Uterus (tissue), 2 donors: ENCODE measurements at regions not wholly inside any gene's neighbourhood (a gene's known extent, or its start where the extent isn't known, plus 50 kb on each side); places are given as distances from the start of the nearest gene placed in this dataset.

Source experiments
- POLR2A ChIP-seq, 2 donors: fragments of 450-650 bp; IDR thresholded peaks; one replicate each; pipeline ENCODE4 v1.6.1; 2016; ENCODE audit warnings: antibody characterized with exemption in 2 of 2, mild to moderate bottlenecking in 1 of 2, moderate library complexity in 1 of 2
- TF ChIP-seq, protein P1 (sequence below), 4 experiments: fragments of 200-600 bp in 2 of 4; fragments of 450-650 bp in 2 of 4; sonication (generic) in 2 of 4; IDR thresholded peaks; one replicate each; pipeline ENCODE4 v1.5.1; 2016 to 2019; ENCODE audit warnings: antibody characterized with exemption in 4 of 4, mild to moderate bottlenecking in 2 of 4, moderate library complexity in 1 of 4

DNA sequence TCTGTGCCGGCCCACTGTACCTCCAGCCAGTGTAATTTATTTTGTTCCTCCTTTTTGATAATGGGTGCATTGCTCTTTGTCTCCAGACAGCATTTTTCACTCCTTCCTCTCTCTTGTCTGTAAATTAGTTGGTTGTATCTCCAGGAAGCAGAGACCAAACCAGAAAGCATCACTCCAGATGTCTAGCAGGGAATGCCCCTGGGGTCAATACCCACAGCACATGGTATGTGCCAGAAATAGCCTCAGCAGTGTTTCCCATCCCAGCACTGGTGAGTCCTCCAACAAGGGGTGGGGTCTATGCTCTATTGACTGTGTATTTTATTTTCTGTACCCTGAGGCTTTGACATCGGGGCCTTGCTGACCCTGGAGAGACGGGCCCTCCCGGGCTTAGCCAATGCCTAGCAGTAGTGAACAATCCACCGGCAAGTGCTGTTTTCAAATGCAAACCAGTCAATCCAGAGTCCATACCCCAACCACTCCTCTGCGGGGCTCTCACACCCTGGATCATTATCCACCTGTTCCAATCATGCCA lies 50.2 kb upstream of the FZD10 start:
- TF ChIP-seq, protein P1, sequence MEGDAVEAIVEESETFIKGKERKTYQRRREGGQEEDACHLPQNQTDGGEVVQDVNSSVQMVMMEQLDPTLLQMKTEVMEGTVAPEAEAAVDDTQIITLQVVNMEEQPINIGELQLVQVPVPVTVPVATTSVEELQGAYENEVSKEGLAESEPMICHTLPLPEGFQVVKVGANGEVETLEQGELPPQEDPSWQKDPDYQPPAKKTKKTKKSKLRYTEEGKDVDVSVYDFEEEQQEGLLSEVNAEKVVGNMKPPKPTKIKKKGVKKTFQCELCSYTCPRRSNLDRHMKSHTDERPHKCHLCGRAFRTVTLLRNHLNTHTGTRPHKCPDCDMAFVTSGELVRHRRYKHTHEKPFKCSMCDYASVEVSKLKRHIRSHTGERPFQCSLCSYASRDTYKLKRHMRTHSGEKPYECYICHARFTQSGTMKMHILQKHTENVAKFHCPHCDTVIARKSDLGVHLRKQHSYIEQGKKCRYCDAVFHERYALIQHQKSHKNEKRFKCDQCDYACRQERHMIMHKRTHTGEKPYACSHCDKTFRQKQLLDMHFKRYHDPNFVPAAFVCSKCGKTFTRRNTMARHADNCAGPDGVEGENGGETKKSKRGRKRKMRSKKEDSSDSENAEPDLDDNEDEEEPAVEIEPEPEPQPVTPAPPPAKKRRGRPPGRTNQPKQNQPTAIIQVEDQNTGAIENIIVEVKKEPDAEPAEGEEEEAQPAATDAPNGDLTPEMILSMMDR (IDR thresholded peaks at IDR 0.05): no peak
- no peak for TF ChIP-seq POLR2A (IDR thresholded peaks at IDR 0.05)
